ENCODE measurements at regions not wholly inside any gene's neighbourhood (a gene's known extent, or its start where the extent isn't known, plus 50 kb on each side); places are given as distances from the start of the nearest gene placed in this dataset.

DNA sequence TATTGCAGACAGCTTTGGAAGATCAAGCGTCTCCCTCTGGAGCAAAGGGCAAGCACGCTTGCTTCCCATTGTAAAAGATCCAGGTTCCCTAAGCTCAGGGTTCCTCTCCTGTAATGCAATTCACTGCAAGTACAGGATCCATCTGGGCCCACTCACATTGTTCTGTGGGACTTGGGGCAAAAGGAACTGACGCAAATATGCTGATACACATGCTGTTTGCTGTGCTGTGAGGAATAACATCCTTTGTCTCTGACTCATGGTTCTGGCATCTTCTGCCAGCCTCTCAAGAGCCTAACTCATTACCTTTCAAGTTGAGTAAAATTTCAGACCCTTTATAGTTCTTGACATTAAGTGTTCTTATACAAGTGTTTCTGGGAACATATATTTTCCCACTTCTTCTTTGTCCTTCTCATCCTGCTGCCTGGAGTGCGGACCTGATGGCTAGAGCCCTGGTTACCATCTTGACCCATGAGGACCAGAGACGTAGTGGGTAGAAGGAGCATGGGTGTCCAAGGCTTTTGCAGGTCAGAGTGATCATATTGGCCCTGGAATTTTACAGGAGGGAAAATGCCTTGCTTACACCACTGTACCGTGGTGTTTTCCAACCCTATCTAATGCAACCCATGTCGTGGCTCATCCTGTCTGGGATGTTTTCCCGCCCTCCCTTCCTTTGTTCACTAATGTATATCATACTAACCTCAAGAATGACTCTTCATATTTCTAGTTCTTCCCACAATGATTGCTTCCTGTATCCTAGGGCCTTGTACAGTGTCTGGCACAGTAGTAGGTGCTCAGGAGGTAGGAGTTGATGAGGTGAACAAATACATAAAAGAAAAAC, 145.7 kb upstream of the GLI2 start:
- no peak overlapping the region for H3K4me3 Mint-ChIP-seq
- H3K36me3 Mint-ChIP-seq (ENCODE audit: low read depth) = no peaks in the 10 kb centered on the region
- intact Hi-C loops (cut with micrococcal nuclease) = no loop called here
- H3K9me3 Mint-ChIP-seq = no peaks in the 10 kb centered on the region
- DNase-seq (ENCODE audit: low spot score) = no peak
- H3K4me1 Mint-ChIP-seq (ENCODE audit: low read depth) = no peaks in the 10 kb centered on the region
- H3K27me3 Mint-ChIP-seq (ENCODE audit: insufficient read depth) = peaks cover 34% of the 10 kb centered on the region
- no peak overlapping the region for H3K27ac Mint-ChIP-seq

DNA sequence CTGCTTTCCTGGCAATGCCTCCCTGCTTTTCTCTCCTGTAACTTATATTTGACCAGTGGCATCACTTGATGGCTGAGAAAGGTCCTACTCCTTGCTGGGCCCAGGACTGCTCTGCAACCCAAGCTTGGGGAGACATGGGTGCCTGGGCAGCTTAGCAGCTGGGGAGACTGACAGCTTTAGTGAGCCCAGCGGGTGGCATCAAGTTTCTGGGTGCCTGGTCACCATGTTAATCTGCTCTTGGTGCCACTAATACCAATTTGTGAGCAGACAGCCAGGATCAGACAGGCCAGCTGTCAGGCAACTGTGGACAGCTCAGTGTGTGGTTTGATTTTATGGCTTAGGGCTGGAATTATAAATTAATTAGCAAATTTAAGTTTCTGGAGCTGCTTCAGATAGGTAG, 144.8 kb upstream of the GLI2 start:
- H3K27me3 Mint-ChIP-seq (ENCODE audit: insufficient read depth) = peaks cover 30% of the 10 kb centered on the region
- H3K36me3 Mint-ChIP-seq (ENCODE audit: low read depth) = no peaks in the 10 kb centered on the region
- intact Hi-C loops (cut with micrococcal nuclease) = no loop called here
- H3K4me3 Mint-ChIP-seq = no peak overlapping the region
- no peak for DNase-seq (ENCODE audit: low spot score)
- H3K27ac Mint-ChIP-seq = no peak overlapping the region
- H3K9me3 Mint-ChIP-seq = no peaks in the 10 kb centered on the region
- no peaks in the 10 kb centered on the region for H3K4me1 Mint-ChIP-seq (ENCODE audit: low read depth)

DNA sequence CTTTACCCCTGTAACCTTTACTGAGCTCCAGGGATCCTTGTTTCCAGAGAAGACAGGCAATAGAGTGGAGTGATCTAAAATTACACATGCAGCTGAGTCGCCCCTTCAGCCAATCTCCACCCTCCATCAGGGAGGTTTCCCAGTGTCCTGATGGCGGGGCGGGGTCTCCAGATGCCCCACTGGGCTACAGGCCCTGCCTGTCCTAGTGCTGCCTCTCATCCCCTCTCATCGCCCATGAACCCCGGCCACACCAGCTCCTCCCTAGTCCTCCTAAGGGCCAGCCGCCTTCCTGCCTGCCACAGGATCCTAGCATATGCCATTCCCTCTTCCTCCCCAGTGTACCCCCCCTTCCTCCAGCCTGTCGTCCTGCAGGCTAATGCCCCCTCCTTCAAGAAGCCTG, 144.1 kb upstream of the GLI2 start:
- H3K27me3 Mint-ChIP-seq (ENCODE audit: insufficient read depth) = peaks cover 23% of the 10 kb centered on the region
- H3K36me3 Mint-ChIP-seq (ENCODE audit: low read depth) = no peaks in the 10 kb centered on the region
- H3K4me3 Mint-ChIP-seq = no peak overlapping the region
- DNase-seq (ENCODE audit: low spot score) = no peak
- H3K27ac Mint-ChIP-seq = no peak overlapping the region
- no peaks in the 10 kb centered on the region for H3K9me3 Mint-ChIP-seq
- intact Hi-C loops (cut with micrococcal nuclease) = no loop called here
- H3K4me1 Mint-ChIP-seq (ENCODE audit: low read depth) = no peaks in the 10 kb centered on the region

DNA sequence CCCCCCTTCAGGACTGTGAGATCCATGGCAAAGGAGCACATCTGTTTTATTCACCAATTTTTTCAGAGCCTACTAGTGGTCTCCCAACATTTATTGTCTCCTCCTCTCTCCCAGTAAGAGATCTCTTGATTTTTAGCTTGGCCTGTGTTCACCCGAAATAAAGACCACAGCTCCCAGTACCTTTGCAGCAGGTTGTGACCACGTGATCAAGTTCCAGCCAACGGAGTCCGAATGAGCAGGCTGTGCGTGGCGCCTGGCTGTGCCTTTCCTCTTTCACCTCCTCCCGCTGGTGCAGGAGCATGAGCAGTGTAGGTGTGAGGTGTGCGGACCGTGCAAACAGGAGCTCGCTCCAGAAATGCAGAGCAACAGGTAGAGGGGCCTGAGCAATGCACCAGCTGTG, 143.6 kb upstream of the GLI2 start:
- Mint-ChIP-seq H3K36me3 (ENCODE audit: low read depth) (no peaks in the 10 kb centered on the region), H3K4me3 (no peak overlapping the region), H3K27me3 (ENCODE audit: insufficient read depth) (peaks cover 21% of the 10 kb centered on the region), H3K27ac (no peak overlapping the region), H3K9me3 (no peaks in the 10 kb centered on the region), H3K4me1 (ENCODE audit: low read depth) (no peaks in the 10 kb centered on the region)
- intact Hi-C loops (cut with micrococcal nuclease) = no loop called here
- no peak for DNase-seq (ENCODE audit: low spot score)

DNA sequence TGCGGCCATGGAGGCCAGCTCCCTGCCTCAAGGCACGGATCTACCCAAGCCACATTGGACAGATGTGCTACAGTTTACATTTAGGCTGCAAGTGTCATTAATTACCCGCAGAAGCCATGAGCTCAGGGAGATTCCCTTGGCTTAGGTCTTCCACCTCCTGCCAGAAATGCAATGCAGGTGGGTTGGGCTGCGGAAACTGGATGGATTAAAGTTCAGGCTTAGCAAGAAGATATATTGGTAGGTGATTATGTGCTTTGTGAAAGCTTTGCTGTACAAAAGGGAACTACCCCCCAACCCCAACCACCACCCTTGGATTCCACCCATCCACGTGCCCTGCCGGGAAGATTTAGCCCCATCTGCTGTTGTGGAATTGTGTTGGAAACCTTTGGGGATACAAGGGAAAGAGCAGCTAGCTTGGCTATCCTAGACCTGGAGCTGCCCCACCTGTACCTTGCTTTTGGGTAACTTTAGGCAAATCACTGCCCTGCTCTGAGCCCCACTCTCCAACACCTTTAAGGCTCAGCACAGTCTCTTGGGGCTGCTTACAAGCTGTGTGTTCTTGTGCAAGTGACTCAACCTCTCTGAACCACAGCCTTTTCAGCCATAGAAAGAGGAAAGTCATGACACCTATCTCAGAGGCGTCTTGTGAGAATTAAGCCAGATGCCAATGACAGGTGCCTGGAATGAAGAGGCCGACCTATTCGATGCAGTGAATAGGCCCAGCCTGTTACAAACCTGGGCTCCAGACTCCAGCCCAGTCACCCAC, 141.6 kb upstream of the GLI2 start:
- Mint-ChIP-seq H3K27ac (no peak overlapping the region), H3K4me3 (no peak overlapping the region), H3K9me3 (no peaks in the 10 kb centered on the region), H3K27me3 (ENCODE audit: insufficient read depth) (peaks cover 6% of the 10 kb centered on the region), H3K4me1 (ENCODE audit: low read depth) (no peaks in the 10 kb centered on the region), H3K36me3 (ENCODE audit: low read depth) (no peaks in the 10 kb centered on the region)
- intact Hi-C loops (cut with micrococcal nuclease) = no loop called here
- DNase-seq (ENCODE audit: low spot score) = no peak

DNA sequence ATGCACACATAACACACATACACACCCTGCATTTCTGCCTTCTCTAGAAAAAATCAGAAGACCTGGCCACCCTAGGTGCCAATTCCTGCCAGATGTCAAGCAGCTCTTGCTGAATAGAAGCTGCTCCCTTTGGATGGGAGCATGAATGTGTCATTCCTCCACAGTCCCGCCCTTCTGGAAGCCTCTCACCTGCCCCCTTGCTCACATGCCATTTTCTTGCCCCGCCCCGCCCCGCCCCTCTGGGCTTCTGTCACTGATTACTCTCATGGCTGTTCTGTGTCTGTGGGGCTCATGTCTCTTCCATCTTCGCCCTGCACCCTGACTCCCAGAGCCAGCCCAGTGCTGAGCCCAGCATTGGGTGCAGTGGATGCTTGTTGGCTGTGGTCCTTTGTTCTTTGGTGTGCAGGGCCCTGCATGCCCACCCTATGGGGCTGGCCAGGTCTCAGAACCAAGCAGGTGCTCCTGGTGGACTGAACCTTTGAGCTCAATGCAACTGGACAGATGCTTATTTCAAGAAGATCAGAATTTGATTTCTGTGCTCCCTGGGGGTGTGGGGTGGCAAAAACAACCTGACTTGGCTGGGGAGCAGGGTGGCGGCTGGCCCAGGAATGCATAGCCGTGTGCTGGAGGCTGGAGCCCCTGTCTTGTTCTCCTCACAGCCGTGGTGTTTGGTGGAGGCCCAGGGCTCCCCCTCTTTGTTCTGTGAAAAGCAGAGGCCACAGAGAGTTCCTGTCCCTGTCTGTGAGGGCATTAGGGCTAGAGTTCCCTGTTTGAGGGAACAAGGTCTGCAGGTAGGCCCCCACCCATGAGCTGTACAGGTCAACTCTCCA, 140.6 kb upstream of the GLI2 start:
- Mint-ChIP-seq H3K27me3 (ENCODE audit: insufficient read depth) (peaks cover 2% of the 10 kb centered on the region), H3K36me3 (ENCODE audit: low read depth) (no peaks in the 10 kb centered on the region), H3K27ac (no peak overlapping the region), H3K9me3 (no peaks in the 10 kb centered on the region), H3K4me1 (ENCODE audit: low read depth) (no peaks in the 10 kb centered on the region), H3K4me3 (no peak overlapping the region)
- intact Hi-C loops (cut with micrococcal nuclease) = no loop called here
- DNase-seq (ENCODE audit: low spot score) = no peak

DNA sequence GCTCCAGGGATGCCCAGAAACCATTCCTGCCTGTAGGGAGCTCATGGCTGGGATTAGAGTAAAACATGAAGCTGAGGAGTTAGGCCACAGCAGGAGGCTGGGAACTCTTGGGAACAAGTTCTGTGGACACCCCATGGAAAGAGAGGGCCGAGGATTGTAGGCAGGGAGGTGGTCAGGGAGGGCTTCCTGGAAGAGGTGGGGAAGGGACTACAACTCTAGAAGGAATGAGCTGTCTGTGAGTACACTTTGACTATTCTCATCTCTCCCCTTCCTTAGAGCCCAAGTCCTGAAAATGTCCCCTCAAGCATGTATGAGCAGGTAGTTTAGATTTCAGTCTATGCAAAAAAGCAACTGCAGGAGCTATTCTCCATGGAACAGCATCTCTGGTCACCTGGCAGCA, 139.9 kb upstream of the GLI2 start:
- no peaks in the 10 kb centered on the region for H3K36me3 Mint-ChIP-seq (ENCODE audit: low read depth)
- H3K27ac Mint-ChIP-seq = no peak overlapping the region
- no peak for DNase-seq (ENCODE audit: low spot score)
- no peaks in the 10 kb centered on the region for H3K4me1 Mint-ChIP-seq (ENCODE audit: low read depth)
- intact Hi-C loops (cut with micrococcal nuclease) = no loop called here
- H3K9me3 Mint-ChIP-seq = no peaks in the 10 kb centered on the region
- H3K27me3 Mint-ChIP-seq (ENCODE audit: insufficient read depth) = peaks cover 2% of the 10 kb centered on the region
- no peak overlapping the region for H3K4me3 Mint-ChIP-seq

DNA sequence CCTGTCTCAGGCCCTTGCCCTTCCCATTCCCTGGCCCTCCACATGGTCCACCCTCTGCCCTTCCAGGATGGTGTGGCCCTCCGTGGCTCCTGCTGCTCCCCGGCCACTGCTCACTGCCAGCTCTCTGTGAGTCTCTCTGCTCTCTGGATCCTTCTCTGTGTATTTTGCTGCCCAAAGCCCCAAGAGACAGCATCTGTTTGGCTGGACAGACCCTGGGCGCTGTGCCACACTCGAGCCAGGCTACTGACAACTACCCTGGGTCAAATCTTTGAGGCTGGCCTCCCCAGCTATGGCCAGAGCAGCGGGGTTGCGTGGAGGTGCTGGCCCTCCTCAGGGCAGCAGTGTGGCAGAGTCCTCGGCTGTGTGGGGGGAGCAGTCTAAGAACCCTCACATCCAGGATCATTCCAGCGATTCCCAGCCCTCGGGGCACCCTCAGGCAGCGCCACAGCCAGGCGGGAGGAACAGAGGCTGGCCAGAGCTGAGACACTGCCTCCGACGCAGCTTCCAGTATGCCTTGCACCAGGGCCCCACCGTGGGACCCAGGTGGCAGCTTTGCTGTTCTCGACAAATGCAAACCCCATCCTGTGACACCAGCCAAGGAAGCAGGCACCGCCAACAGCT, 139.4 kb upstream of the GLI2 start:
- intact Hi-C loops (cut with micrococcal nuclease) = no loop called here
- no peaks in the 10 kb centered on the region for H3K9me3 Mint-ChIP-seq
- no peak for DNase-seq (ENCODE audit: low spot score)
- no peaks in the 10 kb centered on the region for H3K4me1 Mint-ChIP-seq (ENCODE audit: low read depth)
- peaks cover 2% of the 10 kb centered on the region for H3K27me3 Mint-ChIP-seq (ENCODE audit: insufficient read depth)
- H3K27ac Mint-ChIP-seq = no peak overlapping the region
- H3K4me3 Mint-ChIP-seq = no peak overlapping the region
- H3K36me3 Mint-ChIP-seq (ENCODE audit: low read depth) = no peaks in the 10 kb centered on the region

DNA sequence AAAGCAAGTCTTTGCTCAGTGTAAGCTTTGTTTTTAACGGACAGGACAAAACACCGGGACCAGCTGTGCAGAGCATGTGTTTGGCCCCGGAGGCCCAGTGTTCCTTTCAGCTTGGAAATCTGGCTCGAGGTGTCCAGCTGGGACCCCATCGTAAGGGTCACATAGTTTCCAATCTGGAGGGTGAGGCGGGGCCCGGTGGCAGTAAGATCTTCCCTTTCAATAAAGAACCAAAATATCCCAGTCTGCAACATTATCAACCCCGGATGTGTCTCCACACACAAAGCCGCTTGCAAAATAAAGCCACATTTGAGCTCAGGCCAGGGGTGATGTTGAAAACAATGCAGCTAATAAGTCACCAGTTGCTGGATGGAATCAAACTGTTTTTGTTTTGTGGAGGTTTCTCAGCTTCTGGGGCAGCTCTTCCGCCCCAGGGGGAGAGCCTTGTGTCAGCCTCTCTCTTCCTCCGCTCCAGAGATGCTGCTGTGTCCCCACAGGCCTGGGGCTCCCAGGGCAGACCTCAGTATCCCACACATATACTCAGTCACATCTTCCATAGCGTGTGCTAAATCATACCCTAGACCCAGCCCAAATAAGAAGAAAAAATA, 138.6 kb upstream of the GLI2 start:
- no peaks in the 10 kb centered on the region for H3K27me3 Mint-ChIP-seq (ENCODE audit: insufficient read depth)
- H3K4me1 Mint-ChIP-seq (ENCODE audit: low read depth) = no peaks in the 10 kb centered on the region
- intact Hi-C loops (cut with micrococcal nuclease) = no loop called here
- no peak overlapping the region for H3K27ac Mint-ChIP-seq
- no peak overlapping the region for H3K4me3 Mint-ChIP-seq
- no peak for DNase-seq (ENCODE audit: low spot score)
- H3K36me3 Mint-ChIP-seq (ENCODE audit: low read depth) = no peaks in the 10 kb centered on the region
- H3K9me3 Mint-ChIP-seq = no peaks in the 10 kb centered on the region

DNA sequence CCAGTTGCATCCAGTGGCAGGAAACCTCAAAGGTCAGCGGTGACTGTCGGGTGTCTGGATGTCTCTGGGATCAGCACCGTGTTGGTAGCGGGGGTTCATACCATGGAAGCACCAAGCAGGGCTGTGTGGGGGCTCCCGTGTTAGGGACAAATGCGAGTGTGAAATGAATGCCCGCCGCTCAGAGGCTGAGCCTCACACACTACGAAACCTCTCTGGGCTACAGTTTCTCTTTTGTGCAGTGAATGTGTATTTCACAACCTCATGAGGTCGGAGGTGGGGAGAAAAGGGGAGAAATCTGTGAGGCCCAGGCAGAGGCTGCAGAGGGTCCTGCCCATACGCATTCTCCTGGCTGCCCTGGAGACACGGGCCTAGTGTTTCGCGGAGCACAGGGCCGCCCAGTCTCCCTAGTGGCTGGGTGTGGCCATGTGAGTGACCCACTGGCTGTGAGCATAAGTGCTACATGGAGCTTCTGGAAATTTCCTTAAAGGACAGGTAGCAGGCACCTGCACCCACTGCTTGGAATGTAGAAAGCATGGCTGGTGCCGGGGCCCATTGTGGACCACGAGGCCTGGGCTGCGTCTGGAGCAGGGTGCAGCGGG, 138.0 kb upstream of the GLI2 start:
- Mint-ChIP-seq H3K9me3 (no peaks in the 10 kb centered on the region), H3K4me1 (ENCODE audit: low read depth) (no peaks in the 10 kb centered on the region), H3K27ac (no peak overlapping the region), H3K36me3 (ENCODE audit: low read depth) (no peaks in the 10 kb centered on the region), H3K4me3 (no peak overlapping the region), H3K27me3 (ENCODE audit: insufficient read depth) (no peaks in the 10 kb centered on the region)
- intact Hi-C loops (cut with micrococcal nuclease) = no loop called here
- DNase-seq (ENCODE audit: low spot score) = no peak

DNA sequence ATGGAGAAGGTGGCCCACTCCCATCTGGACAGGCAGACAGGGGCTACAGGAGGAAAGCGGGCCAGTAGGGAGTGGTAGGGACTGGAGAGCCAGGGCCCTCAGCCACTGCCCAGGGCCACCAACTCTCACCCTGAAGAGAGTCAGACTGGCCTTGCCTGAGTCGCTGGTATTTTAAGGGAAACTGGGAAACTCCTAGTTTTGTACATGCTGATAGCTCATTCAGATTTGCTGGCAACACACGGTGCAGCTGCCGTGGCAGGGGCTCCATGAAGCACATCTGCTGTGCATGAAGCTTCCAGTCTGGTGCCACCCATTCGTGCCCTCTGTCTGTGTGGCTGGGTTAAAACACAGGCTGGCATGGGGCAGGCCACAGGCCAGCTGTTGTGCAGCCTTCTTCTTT, 137.3 kb upstream of the GLI2 start:
- Mint-ChIP-seq H3K36me3 (ENCODE audit: low read depth) (no peaks in the 10 kb centered on the region), H3K9me3 (no peaks in the 10 kb centered on the region), H3K27ac (no peak overlapping the region), H3K4me3 (no peak overlapping the region), H3K27me3 (ENCODE audit: insufficient read depth) (no peaks in the 10 kb centered on the region), H3K4me1 (ENCODE audit: low read depth) (no peaks in the 10 kb centered on the region)
- no peak for DNase-seq (ENCODE audit: low spot score)
- intact Hi-C loops (cut with micrococcal nuclease) = no loop called here

DNA sequence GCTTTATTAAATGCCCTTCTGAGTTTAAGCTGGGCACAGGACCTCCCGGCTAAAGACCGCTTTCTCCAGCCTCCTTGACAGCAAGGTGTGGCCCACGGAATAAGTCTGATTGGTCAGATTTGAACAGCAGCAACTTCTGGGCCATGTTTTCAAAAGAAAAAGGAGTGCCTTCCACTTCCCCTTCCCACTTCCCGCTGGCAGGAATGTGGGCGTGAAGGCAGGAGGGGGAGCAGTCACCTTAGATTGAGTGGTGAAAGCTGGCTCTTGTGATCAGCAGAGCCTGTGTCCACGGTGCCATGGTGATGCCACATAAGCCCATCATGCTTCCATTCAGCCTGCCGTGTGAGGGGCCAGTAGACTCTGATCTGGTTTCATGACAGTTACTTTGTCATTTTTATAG, 136.6 kb upstream of the GLI2 start:
- intact Hi-C loops (cut with micrococcal nuclease) = no loop called here
- H3K4me3 Mint-ChIP-seq = no peak overlapping the region
- no peaks in the 10 kb centered on the region for H3K4me1 Mint-ChIP-seq (ENCODE audit: low read depth)
- H3K27me3 Mint-ChIP-seq (ENCODE audit: insufficient read depth) = no peaks in the 10 kb centered on the region
- DNase-seq (ENCODE audit: low spot score) = no peak
- no peak overlapping the region for H3K27ac Mint-ChIP-seq
- no peaks in the 10 kb centered on the region for H3K36me3 Mint-ChIP-seq (ENCODE audit: low read depth)
- H3K9me3 Mint-ChIP-seq = no peaks in the 10 kb centered on the region
